DND-41 (cell line): ENCODE measurements at regions not wholly inside any gene's neighbourhood (a gene's known extent, or its start where the extent isn't known, plus 50 kb on each side); places are given as distances from the start of the nearest gene placed in this dataset.

ENCODE experiments used
- ATAC-seq: fragments of 200-7000 bp; cut with Tn5 transposase; 3 replicates; pipeline ENCODE4 v1.9.1; 2021; ENCODE audit warnings: low read depth; ENCODE audit not compliant: insufficient read depth
- DNase-seq: peaks from one replicate; pipeline ENCODE4 v3.0.0-alpha.2; 2020
- H2AFZ ChIP-seq: 2 replicates; pipeline ENCODE4 v1.6.0; 2012; ENCODE audit warnings: low read depth, low read length
- H3K27ac ChIP-seq: 2 replicates; pipeline ENCODE4 v1.5.1; 2012; ENCODE audit warnings: low read length, inconsistent platforms
- H3K27me3 ChIP-seq: fragments of 200-600 bp; sonication (generic); 2 replicates; pipeline ENCODE4 v1.6.0; 2012; ENCODE audit warnings: low read length, mild to moderate bottlenecking, inconsistent platforms; ENCODE audit not compliant: insufficient read depth, poor library complexity
- H3K36me3 ChIP-seq: 2 replicates; pipeline ENCODE4 v1.5.1; 2012; ENCODE audit warnings: low read length, inconsistent platforms; ENCODE audit not compliant: insufficient read depth
- H3K4me1 ChIP-seq: 2 replicates; pipeline ENCODE4 v1.5.1; 2012; ENCODE audit warnings: mild to moderate bottlenecking, low read length; ENCODE audit not compliant: insufficient read depth
- H3K4me2 ChIP-seq: 2 replicates; pipeline ENCODE4 v1.6.0; 2012; ENCODE audit warnings: mild to moderate bottlenecking, moderate library complexity, low read length, inconsistent platforms; ENCODE audit not compliant: insufficient read depth
- H3K4me3 ChIP-seq, 2 experiments: fragments of 200-600 bp in 1 of 2; shearing (Covaris generic) in 1 of 2; 2 replicates each; pipeline ENCODE4 v1.5.1; 2012 to 2016; ENCODE audit warnings: inconsistent platforms in 2 of 2, low read length in 2 of 2, mild to moderate bottlenecking in 2 of 2, low read depth in 1 of 2, moderate library complexity in 1 of 2
- H3K79me2 ChIP-seq: 2 replicates; pipeline ENCODE4 v1.6.0; 2012; ENCODE audit warnings: low read length, inconsistent platforms; ENCODE audit not compliant: insufficient read depth
- H3K9ac ChIP-seq: 2 replicates; pipeline ENCODE4 v1.6.0; 2012; ENCODE audit warnings: low read depth, mild to moderate bottlenecking, inconsistent platforms, low read length, moderate library complexity
- H3K9me3 ChIP-seq: 2 replicates; pipeline ENCODE4 v1.5.1; 2012; ENCODE audit warnings: low read length, moderate library complexity, mild to moderate bottlenecking, inconsistent platforms; ENCODE audit not compliant: insufficient read depth, severe bottlenecking
- H4K20me1 ChIP-seq: 2 replicates; pipeline ENCODE4 v1.6.0; 2012; ENCODE audit warnings: low read length; ENCODE audit not compliant: insufficient read depth
- EZH2 ChIP-seq: IDR thresholded peaks from 3 replicates; pipeline ENCODE4 v1.6.1; 2012; ENCODE audit warnings: borderline replicate concordance, low read depth, mild to moderate bottlenecking, moderate library complexity, low read length, inconsistent platforms; ENCODE audit not compliant: severe bottlenecking
- TF ChIP-seq, protein P1 (sequence below): IDR thresholded peaks from 2 replicates; pipeline ENCODE4 v1.5.1; 2012; ENCODE audit warnings: borderline replicate concordance, low read length, moderate library complexity, mild to moderate bottlenecking; ENCODE audit not compliant: poor library complexity, severe bottlenecking; ENCODE audit errors: extremely low read depth

DNA sequence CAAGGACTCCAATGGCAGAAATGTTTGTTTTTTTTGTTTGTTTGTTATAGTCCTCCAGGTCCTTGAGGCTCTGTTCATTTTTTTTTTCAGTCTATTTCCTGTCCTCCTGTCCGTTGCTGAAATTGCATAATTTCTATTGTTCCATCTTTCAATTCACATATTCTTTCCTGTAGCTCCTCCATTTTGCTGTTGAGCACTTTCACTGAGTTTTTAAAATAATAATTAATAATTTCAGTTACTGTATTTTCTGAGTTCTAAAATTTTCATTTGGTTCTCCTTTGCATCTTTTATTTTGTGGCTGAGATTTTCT is 202.3 kb upstream of the AGR3 start:
- Histone ChIP-seq H3K4me2 (no peak overlapping the region), H3K79me2 (no peaks in the 10 kb centered on the region), H4K20me1 (no peaks in the 10 kb centered on the region), H3K27me3 (no peaks in the 10 kb centered on the region), H3K9ac (no peak overlapping the region), H2AFZ (no peak overlapping the region), H3K27ac (no peak overlapping the region), H3K9me3 (no peaks in the 10 kb centered on the region), H3K36me3 (no peaks in the 10 kb centered on the region), H3K4me1 (no peaks in the 10 kb centered on the region), H3K4me3 (no peak overlapping the region)
- TF ChIP-seq, protein P1, sequence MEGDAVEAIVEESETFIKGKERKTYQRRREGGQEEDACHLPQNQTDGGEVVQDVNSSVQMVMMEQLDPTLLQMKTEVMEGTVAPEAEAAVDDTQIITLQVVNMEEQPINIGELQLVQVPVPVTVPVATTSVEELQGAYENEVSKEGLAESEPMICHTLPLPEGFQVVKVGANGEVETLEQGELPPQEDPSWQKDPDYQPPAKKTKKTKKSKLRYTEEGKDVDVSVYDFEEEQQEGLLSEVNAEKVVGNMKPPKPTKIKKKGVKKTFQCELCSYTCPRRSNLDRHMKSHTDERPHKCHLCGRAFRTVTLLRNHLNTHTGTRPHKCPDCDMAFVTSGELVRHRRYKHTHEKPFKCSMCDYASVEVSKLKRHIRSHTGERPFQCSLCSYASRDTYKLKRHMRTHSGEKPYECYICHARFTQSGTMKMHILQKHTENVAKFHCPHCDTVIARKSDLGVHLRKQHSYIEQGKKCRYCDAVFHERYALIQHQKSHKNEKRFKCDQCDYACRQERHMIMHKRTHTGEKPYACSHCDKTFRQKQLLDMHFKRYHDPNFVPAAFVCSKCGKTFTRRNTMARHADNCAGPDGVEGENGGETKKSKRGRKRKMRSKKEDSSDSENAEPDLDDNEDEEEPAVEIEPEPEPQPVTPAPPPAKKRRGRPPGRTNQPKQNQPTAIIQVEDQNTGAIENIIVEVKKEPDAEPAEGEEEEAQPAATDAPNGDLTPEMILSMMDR: no peak
- no peak for TF ChIP-seq EZH2
- ATAC-seq (no peak), DNase-seq (no peak)

DNA sequence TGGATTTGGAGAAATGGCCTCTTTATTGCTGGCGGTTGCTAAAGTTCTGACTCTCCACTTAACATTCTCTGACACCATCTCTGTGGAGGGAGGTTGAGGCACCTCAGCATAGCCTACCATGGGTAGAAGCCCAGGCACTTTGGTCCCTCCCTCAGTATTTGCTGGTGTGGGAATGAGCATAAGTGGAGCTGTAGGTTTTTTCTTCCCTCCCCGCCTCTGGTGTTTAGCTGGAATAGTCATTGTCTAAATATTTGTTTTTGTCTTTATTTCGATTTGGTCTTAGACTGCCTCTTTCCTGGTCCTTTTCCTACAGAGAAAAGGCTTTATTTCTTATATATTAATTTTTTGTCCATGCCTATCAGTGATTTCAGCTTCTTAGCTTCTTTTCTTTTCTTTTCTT is 203.4 kb upstream of the AGR3 start:
- Histone ChIP-seq H3K27me3 (no peaks in the 10 kb centered on the region), H3K4me2 (no peak overlapping the region), H4K20me1 (no peaks in the 10 kb centered on the region), H3K79me2 (no peaks in the 10 kb centered on the region), H3K9me3 (no peaks in the 10 kb centered on the region), H3K4me3 (no peak overlapping the region), H3K27ac (no peak overlapping the region), H3K36me3 (no peaks in the 10 kb centered on the region), H3K4me1 (no peaks in the 10 kb centered on the region), H3K9ac (no peak overlapping the region), H2AFZ (no peak overlapping the region)
- TF ChIP-seq EZH2: no peak
- TF ChIP-seq, protein P1: no peak
- no peak for DNase-seq
- ATAC-seq: no peak

DNA sequence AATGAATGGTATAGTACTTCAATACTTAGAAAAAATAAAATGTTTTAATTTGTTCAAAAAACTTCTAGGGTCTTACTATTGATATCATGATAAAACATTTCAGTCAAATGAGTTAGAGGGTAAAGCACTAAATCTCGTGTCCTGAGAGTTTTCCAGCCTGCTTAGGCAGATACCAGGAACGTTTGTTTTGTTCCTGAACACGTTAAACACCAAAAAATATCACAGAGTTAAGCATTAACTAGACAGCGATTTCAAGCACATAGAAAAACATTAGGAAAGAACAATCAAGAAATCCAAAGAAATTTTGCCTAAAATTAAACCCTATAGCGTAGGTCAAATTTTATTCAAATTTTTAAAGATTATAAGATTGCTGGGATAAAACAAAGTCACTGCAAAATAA is 204.6 kb upstream of the AGR3 start:
- DNase-seq: no peak
- H3K4me2 ChIP-seq: no peak overlapping the region
- no peak for ATAC-seq

DNA sequence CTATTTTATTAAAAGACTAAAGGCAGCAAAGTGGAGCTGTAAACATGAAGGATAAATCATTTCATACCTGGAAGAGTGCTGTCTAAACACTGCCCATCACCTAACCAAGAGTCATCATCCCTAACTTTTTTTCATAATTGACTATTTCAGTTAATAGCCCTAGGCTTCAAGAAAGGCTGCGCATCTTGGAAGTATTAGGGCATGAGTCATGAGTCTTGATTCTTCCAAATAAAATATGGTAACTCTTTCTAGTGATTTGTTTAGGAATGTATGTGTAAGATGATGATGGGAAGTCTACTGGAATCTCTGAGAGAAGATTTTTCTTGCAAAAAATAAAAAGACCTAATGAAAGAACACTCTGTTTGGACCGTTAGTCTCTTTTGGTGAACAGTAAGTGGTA is 207.7 kb upstream of the AHR start:
- no peaks in the 10 kb centered on the region for H3K79me2 ChIP-seq
- TF ChIP-seq, protein P1: no peak
- TF ChIP-seq EZH2: no peak
- no peak for ATAC-seq

More for the DNA sequence above, 204.6 kb upstream of the AGR3 start:
- no peaks in the 10 kb centered on the region for H3K36me3 ChIP-seq
- no peak overlapping the region for H3K9ac ChIP-seq
- no peak for TF ChIP-seq EZH2
- TF ChIP-seq, protein P1: no peak
- H3K9me3 ChIP-seq: no peaks in the 10 kb centered on the region
- H2AFZ ChIP-seq: no peak overlapping the region
- no peak overlapping the region for H3K27ac ChIP-seq
- no peaks in the 10 kb centered on the region for H4K20me1 ChIP-seq
- H3K79me2 ChIP-seq: no peaks in the 10 kb centered on the region
- no peaks in the 10 kb centered on the region for H3K4me1 ChIP-seq
- H3K27me3 ChIP-seq: no peaks in the 10 kb centered on the region
- no peak overlapping the region for H3K4me3 ChIP-seq

More for the DNA sequence above, 207.7 kb upstream of the AHR start:
- no peak overlapping the region for H3K4me3 ChIP-seq
- no peaks in the 10 kb centered on the region for H3K27me3 ChIP-seq
- no peaks in the 10 kb centered on the region for H4K20me1 ChIP-seq
- no peaks in the 10 kb centered on the region for H3K36me3 ChIP-seq
- no peak overlapping the region for H2AFZ ChIP-seq
- H3K4me2 ChIP-seq: no peak overlapping the region
- no peak for DNase-seq
- no peak overlapping the region for H3K27ac ChIP-seq
- no peaks in the 10 kb centered on the region for H3K9me3 ChIP-seq
- no peak overlapping the region for H3K9ac ChIP-seq
- H3K4me1 ChIP-seq: no peaks in the 10 kb centered on the region
